ENCODE measurements at regions not wholly inside any gene's neighbourhood (a gene's known extent, or its start where the extent isn't known, plus 50 kb on each side); places are given as distances from the start of the nearest gene placed in this dataset.

GRCh38 chr9:86483496-86483895 is 129.3 kb upstream of the TUT7 start:
- TF ChIP-seq FOXK1 (CRISPR knock-in tag; IDR thresholded peaks at IDR 0.05; ENCODE audit: borderline replicate concordance) (no peak), RAD21 (CRISPR knock-in tag; conservative IDR thresholded peaks at IDR 0.05 in 1 of 2, IDR thresholded peaks at IDR 0.05 in 1 of 2) (no peak), NBN (IDR thresholded peaks at IDR 0.05; ENCODE audit: low read depth) (no peak), ETV6 (IDR thresholded peaks at IDR 0.05; ENCODE audit: borderline replicate concordance in 1 of 2, low read depth in 2 of 2, low read length in 1 of 2) (no peak), ETV6 (CRISPR knock-in tag; IDR thresholded peaks at IDR 0.05; ENCODE audit: borderline replicate concordance) (no peak), GTF2F1 (IDR thresholded peaks at IDR 0.05; ENCODE audit: low read depth, low read length) (no peak), TRIM28 (IDR thresholded peaks at IDR 0.05) (no peak), CTCF (IDR thresholded peaks at IDR 0.05 in 2 of 3, conservative IDR thresholded peaks at IDR 0.05 in 1 of 3; ENCODE audit: insufficient read depth in 2 of 3, low read depth in 1 of 3, low read length in 3 of 3) (no peak), NR1H2 (CRISPR knock-in tag; IDR thresholded peaks at IDR 0.05) (no peak)

Data from K562 (cell line).